ENCODE measurements at regions not wholly inside any gene's neighbourhood (a gene's known extent, or its start where the extent isn't known, plus 50 kb on each side); places are given as distances from the start of the nearest gene placed in this dataset.
A peak's percentile ranks its signal among the peaks of the same experiment; 100 is the strongest.
"Not testable (repeated sequence)": the region's sequence is repeated elsewhere in the genome, so short reads cannot be mapped to it uniquely, and the experiment has no call there.

DNA sequence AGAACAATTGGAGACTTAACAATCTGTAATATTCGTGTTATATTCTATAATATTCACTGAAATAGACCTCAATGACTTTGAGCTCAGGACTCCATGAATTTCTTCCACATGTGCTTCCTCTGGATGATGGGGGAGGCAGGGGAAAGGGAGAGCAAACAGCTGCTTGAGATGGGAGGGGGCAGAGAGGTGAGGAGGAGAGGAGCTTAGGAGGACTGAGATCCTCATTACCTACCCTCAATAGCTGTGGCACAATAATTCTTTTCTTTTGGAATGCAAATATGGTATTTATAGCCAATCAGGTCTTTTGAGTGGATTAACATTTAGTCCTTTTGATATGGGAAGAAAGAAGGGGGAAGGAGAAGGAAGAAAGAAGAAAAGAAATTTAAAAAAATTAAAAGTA lies 64.1 kb upstream of the ZNF217 start:
- WGBS, 10 experiments = 0 to 67% (median 30%) methylated on average over 1 of the region's 1 CpG; no CpG with 5 or more reads in 2 of the 10 experiments
- no peak overlapping the region for H3K27ac ChIP-seq
- no peak overlapping the region for H3K4me3 ChIP-seq
- ATAC-seq (replicated peaks in 6 of 8) = no peak
- in situ Hi-C loops (cut with MboI; ENCODE audit: low pct_unique_long_range_greater_than_20kb in 2 of 9, low sequenced_read_pairs in 9 of 9, unreplicated experiment in 9 of 9) = no loop called here
- H3K4me1 ChIP-seq (replicated peaks in 1 of 2) = peaks cover 4 to 6% of the 10 kb centered on the region in 2 donors

DNA sequence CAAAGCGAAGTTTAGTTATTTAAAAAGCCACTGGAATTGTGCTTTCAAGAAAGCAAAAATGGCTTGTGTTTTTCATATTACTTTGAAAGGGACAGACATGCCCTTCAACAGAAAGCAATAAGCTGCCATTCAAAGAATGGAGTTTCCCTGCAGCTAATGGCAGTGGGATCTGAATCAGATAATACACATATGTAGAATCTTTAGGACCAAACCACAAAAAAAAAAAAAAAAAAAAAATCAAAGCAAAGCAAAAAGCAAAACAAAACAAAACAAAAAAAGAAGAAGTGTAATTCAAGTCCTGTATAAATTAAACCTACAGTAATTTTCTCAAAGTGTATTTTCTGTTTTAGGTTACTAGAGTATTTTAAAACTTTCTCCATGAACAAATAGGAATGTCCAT lies 63.6 kb upstream of the ZNF217 start:
- Histone ChIP-seq H3K27ac (no peak overlapping the region), H3K4me3 (no peak overlapping the region), H3K4me1 (replicated peaks in 1 of 2) (peaks cover 9 to 11% of the 10 kb centered on the region in 2 donors)
- ATAC-seq (replicated peaks in 6 of 8) = no peak
- in situ Hi-C loops (cut with MboI; ENCODE audit: low pct_unique_long_range_greater_than_20kb in 2 of 9, low sequenced_read_pairs in 9 of 9, unreplicated experiment in 9 of 9) = no loop called here
- WGBS, 10 experiments = 67 to 100% (median 80%) methylated on average over 1 of the region's 1 CpG; no CpG with 5 or more reads in 1 of the 10 experiments

DNA sequence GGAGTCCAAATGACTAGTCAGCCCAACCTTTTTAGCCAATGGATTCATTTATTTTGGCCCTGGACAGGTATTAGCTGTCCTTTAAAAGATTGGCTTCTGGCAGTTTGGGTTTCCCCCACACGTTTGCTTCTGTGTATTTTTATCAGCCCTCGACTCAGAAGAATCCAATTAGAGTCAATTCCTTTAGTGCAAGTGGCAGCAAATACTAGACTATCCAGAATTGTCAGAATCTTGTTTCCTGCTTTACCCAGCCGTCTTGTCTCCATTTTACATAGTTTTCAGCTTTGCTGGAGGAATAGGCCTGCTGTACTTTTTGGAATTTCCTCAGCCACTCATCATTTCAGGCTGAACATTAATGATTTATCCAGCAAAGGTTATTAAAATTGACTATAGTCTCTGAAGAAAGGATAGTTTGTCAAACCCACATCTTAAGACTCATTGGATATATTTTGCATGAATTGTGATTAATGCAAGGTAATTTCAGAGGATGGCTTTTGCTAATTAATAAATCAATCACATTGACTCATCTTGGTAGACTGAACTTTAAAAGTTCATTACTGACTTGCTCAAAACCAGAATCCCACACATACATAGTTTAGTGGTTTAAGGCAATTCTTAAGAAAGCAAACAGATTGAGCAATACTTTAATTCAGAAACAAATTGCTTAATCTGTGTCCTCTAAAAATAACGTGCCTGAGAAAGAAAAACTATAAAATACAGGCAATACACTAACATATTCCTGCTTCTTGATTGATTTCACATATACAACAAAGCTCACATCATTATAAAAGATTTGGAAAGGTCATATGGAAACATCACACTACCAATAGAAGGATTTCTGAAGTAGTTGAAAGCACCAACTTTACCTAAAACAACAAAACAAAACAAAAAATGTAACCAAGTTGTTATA lies 62.9 kb upstream of the ZNF217 start:
- ATAC-seq (replicated peaks in 6 of 8) = no peak
- Histone ChIP-seq H3K4me1 (replicated peaks in 1 of 2) (peaks cover 12 to 14% of the 10 kb centered on the region in 2 donors), H3K4me3 (no peak overlapping the region), H3K27ac (no peak overlapping the region)
- WGBS, 10 experiments = 13 to 82% (median 55%) methylated on average over 1 to 4 of the region's 4 CpGs; no CpG with 5 or more reads in 1 of the 10 experiments
- in situ Hi-C loops (cut with MboI; ENCODE audit: low pct_unique_long_range_greater_than_20kb in 2 of 9, low sequenced_read_pairs in 9 of 9, unreplicated experiment in 9 of 9) = no loop called here

DNA sequence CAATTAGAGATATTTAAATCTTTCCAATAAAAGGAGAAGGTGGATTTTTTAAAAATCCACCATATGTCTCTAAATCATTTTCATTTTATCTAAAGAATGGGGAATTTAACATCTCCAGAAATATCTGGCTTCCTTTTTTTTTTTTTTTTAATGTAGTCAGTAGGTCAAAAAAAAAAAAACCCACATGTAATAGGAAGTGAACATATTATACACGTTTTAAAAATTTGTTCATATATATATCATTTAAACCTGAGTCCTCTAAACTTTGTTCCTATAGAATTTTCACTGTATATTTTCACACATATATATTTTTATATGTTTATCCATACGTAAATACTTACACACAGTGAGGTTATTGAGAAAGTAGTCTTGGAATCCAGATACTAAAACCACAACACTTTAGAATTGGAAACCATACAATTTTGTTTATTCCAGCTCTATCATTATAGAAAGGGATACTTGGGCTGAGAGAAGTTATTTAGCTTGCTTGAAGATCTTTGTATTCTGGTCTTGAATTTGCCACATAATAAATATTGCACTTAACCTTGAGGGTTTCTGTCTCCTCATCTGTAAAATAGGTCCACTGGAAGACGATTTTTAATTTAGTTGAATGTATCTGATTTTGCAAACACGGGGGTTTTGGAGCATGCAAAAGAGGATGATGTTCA lies 62.1 kb upstream of the ZNF217 start:
- ATAC-seq (replicated peaks in 6 of 8) = no peak
- in situ Hi-C loops (cut with MboI; ENCODE audit: low pct_unique_long_range_greater_than_20kb in 2 of 9, low sequenced_read_pairs in 9 of 9, unreplicated experiment in 9 of 9) = no loop called here
- H3K4me1 ChIP-seq (replicated peaks in 1 of 2) = peaks cover 12 to 14% of the 10 kb centered on the region in 2 donors
- no peak overlapping the region for H3K4me3 ChIP-seq
- 44 to 86% (median 80%) methylated on average over 1 to 4 of the region's 4 CpGs for WGBS, 10 experiments
- no peak overlapping the region for H3K27ac ChIP-seq

DNA sequence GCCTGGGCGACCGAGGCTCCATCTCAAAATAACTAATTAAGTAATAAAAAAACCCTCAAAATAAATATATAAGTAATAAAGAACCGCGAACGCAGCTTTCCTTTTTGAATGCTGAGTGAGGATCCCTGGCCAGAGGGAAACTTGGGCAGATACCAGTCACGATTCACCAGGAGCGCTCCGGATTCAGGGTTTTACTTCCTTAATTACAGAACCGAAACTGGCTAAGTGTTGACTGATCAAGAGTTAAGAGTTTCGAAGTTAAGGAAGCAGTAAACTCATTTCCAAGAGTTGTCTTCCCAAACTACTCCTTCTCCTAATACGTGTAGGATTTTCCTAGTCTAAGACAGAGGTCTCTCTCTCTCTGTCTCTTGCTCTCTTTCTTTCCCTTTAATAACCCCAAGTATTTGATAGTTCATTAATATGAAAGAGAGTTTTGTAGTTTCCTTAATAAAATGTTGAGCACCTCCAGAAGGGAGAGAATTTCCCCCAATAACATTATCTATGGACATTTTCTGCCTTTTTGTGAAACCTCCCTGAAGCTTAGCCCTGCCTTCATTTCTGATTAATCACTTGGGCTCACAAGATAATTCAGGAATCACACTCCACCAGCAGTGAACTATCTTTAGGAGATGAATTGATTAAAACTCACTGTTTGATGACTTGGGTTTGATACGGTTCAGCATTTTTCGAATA lies 61.4 kb upstream of the ZNF217 start:
- no peak overlapping the region for H3K4me3 ChIP-seq
- ATAC-seq (replicated peaks in 6 of 8) = no peak
- H3K27ac ChIP-seq = no peak overlapping the region
- WGBS, 10 experiments = 62 to 96% (median 86%) methylated on average over 2 to 13 of the region's 13 CpGs
- peaks cover 12 to 14% of the 10 kb centered on the region in 2 donors for H3K4me1 ChIP-seq (replicated peaks in 1 of 2)
- in situ Hi-C loops (cut with MboI; ENCODE audit: low pct_unique_long_range_greater_than_20kb in 2 of 9, low sequenced_read_pairs in 9 of 9, unreplicated experiment in 9 of 9) = no loop called here

DNA sequence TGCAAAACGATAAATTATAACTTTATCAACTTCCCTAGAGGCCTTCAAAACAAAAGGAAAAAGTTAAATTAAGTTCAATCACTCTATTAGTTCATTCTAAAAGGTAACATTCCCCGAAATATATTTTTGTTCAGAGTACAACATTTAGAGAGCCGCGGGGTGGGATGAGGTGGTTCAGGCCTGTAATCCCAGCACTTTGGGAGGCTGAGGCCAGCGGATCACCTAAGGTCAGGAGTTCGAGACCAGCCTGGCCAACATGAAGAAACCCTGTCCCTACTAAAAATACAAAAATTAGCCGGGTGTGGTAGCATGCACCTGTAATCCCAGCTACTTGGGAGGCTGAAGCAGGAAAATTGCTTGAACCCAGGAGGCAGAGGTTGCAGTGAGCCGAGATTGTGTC lies 60.9 kb upstream of the ZNF217 start:
- H3K27ac ChIP-seq; in situ Hi-C loops (cut with MboI; ENCODE audit: low pct_unique_long_range_greater_than_20kb in 2 of 9, low sequenced_read_pairs in 9 of 9, unreplicated experiment in 9 of 9); H3K4me3 ChIP-seq; ATAC-seq (replicated peaks in 6 of 8): not testable (repeated sequence)
- WGBS, 10 experiments = 85 to 100% (median 94%) methylated on average over 3 to 8 of the region's 8 CpGs; no CpG with 5 or more reads in 1 of the 10 experiments
- H3K4me1 ChIP-seq (replicated peaks in 1 of 2) = peaks cover 12 to 14% of the 10 kb centered on the region in 2 donors

DNA sequence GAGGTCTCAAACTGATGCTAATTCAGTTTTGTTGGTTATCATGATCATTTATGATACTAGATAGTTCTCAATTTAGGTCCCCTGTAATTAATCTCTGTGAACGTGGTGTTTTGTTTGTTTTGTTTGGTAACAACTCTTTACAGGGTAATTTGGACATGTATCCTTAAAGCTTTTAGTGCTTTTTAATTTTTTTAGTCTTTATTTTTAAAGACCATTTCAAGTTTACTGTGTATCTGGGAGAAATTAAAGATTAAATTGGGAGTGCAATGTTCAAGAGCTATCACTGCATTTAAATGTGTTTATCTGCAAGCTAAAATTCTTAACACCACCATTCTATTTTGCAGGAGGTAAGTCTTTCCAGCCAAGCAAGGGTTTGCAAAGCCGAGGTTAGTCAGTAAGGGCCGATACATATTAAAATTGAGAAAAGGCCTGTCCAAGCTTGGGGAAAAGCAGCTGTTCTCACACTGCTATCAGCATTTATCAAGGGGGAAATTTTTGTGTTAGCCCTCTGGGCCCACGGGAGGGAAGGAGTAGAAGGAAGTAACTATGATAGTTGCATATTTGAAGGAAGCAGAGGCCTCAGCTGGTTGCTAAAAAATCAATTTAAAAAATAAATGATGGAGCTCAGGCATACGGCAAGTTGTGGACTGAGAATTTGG lies 59.3 kb upstream of the ZNF217 start:
- 15 to 61% (median 57%) methylated on average over 1 to 4 of the region's 5 CpGs; no CpG with 5 or more reads in 2 of the 10 experiments for WGBS, 10 experiments
- in situ Hi-C loops (cut with MboI; ENCODE audit: low pct_unique_long_range_greater_than_20kb in 2 of 9, low sequenced_read_pairs in 9 of 9, unreplicated experiment in 9 of 9) = no loop called here
- ATAC-seq (replicated peaks in 6 of 8) = no peak
- no peak overlapping the region for H3K27ac ChIP-seq
- peaks cover 12 to 14% of the 10 kb centered on the region in 2 donors for H3K4me1 ChIP-seq (replicated peaks in 1 of 2)
- no peak overlapping the region for H3K4me3 ChIP-seq

DNA sequence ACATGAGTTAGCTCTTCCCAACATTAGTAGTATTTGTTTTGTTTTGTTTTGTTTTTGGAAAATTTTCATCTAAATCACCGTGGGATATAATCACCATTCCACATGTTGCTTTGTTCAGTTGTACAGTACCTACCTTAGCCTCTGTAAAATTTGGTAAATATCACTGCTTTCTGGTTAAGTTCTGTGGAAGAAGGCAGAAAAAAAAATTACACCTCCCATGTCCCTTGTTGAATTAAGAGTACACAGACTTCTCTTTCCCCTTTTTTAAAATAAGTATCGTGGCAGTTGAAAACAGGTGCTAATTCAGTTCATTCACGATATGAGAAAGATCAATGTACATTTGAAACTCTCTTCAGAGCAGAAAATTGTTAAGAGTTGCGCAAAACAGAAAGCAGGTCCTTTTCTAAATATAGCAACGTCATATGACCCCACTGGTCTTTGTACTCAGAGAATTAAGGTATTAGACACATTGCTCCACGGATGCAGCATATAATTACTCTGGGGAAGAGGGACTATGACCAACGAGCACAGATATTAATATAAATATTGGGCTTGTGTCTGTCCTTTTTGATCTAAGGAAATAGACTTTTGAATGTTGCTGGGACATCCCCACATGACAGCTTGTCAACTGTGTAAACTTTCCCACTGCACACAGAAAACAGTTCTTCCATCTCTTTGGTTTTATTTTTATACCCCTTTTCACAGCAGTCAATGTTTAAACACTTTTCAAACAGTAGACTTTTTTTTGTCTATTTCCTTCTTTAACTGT lies 58.6 kb upstream of the ZNF217 start:
- Histone ChIP-seq H3K4me3 (no peak overlapping the region), H3K4me1 (replicated peaks in 1 of 2) (peaks cover 12 to 14% of the 10 kb centered on the region in 2 donors), H3K27ac (no peak overlapping the region)
- WGBS, 10 experiments = 17 to 57% (median 46%) methylated on average over 1 to 7 of the region's 7 CpGs
- in situ Hi-C loops (cut with MboI; ENCODE audit: low pct_unique_long_range_greater_than_20kb in 2 of 9, low sequenced_read_pairs in 9 of 9, unreplicated experiment in 9 of 9) = no loop called here
- ATAC-seq (replicated peaks in 6 of 8) = peak in 5 of 8 experiments; percentile 56 to 87 (median 70)

DNA sequence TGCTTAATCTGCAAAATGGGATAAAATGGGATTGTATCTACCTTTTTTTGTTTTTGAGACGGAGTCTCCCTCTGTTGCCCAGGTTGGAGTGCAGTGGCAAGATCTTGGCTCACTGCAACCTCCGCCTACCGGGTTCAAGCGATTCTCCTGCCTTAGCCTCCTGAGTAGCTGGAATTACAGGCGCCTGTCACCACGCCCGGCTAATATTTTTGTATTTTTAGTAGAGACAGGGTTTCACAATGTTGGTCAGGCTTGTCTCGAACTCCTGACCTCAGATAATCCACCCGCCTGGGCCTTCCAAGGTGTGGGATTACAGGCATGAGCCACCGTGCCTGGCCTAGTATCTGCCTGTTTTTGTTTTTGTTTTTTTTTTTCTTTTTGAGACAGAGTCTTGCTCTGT lies 55.9 kb upstream of the ZNF217 start:
- ATAC-seq (replicated peaks in 6 of 8); in situ Hi-C loops (cut with MboI; ENCODE audit: low pct_unique_long_range_greater_than_20kb in 2 of 9, low sequenced_read_pairs in 9 of 9, unreplicated experiment in 9 of 9); H3K27ac ChIP-seq; H3K4me3 ChIP-seq: not testable (repeated sequence)
- H3K4me1 ChIP-seq (replicated peaks in 1 of 2) = peaks cover 10 to 12% of the 10 kb centered on the region in 2 donors
- WGBS, 10 experiments = 87 to 100% (median 94%) methylated on average over 1 to 9 of the region's 10 CpGs; no CpG with 5 or more reads in 4 of the 10 experiments

DNA sequence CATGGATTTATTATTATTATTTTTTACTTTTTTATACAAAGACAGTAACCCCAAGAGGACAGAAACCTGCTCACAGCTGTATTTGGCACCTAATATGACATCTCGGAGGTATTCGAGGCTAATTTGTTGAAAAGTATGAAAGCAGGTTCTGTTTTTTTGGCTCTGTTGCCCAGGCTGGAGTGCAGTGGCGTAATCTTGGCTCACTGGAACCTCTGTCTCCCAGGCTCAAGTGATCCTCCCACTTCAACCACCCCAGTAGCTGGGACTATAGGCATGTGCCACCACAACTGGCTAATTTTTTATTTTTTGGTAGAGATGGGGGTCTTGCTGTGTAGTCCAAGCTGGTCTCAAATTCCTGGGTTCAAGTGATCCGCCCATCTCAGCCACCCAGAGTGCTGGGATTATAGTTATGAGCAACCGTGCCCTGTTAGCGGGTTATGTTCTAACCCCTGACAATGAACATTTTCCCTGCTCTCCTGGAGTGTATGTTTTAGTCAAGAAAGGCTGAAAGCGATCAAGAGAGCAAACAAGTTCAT lies 53.7 kb upstream of the ZNF217 start:
- no peak overlapping the region for H3K27ac ChIP-seq
- no peak for ATAC-seq (replicated peaks in 6 of 8)
- 75 to 100% (median 94%) methylated on average over 1 to 7 of the region's 7 CpGs; no CpG with 5 or more reads in 2 of the 10 experiments for WGBS, 10 experiments
- H3K4me1 ChIP-seq (replicated peaks in 1 of 2) = peaks cover 12 to 18% of the 10 kb centered on the region in 2 donors
- in situ Hi-C loops (cut with MboI; ENCODE audit: low pct_unique_long_range_greater_than_20kb in 2 of 9, low sequenced_read_pairs in 9 of 9, unreplicated experiment in 9 of 9) = no loop called here
- no peak overlapping the region for H3K4me3 ChIP-seq

DNA sequence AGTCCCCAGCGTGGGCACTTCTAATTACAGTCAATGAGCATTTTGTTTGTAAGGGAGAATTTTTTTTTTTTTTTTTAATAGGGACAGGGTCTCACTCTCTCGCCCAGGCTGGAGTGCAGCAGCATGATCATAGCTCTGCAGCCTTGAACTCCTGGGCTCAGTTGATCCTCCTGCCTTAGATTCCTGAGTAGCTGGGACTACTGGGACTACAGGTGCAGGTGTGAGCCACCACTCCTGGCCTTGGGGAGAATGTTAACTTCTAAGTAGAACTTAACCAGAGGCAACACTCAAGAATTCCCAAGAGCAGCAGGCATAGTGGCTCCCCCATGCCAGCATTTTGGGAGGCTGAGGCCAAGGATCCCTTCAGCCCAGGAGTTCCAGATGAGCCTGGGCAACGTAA lies 52.9 kb upstream of the ZNF217 start:
- in situ Hi-C loops (cut with MboI; ENCODE audit: low pct_unique_long_range_greater_than_20kb in 2 of 9, low sequenced_read_pairs in 9 of 9, unreplicated experiment in 9 of 9) = no loop called here
- Histone ChIP-seq H3K4me1 (replicated peaks in 1 of 2) (peaks cover 12 to 14% of the 10 kb centered on the region in 2 donors), H3K4me3 (no peak overlapping the region), H3K27ac (no peak overlapping the region)
- no peak for ATAC-seq (replicated peaks in 6 of 8)
- WGBS, 10 experiments = 80 to 100% (median 89%) methylated on average over 1 to 3 of the region's 3 CpGs; no CpG with 5 or more reads in 3 of the 10 experiments

DNA sequence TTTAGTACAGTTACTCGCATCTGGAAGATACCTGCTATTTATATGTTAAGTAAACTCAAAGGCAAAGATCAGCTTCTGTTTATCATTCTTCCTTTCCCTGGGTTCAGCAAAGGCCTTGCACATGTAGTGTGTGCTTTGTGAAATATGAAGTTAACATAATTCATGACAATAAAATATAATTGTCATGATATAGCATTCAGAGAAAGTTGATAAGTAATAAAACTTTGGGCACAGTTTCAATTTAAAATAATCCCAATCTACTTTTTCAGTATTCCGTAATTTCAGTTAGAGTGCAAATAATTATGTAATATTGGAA lies 51.9 kb upstream of the ZNF217 start:
- Histone ChIP-seq H3K4me1 (replicated peaks in 1 of 2) (peaks cover 12 to 14% of the 10 kb centered on the region in 2 donors), H3K27ac (no peak overlapping the region), H3K4me3 (no peak overlapping the region)
- in situ Hi-C loops (cut with MboI; ENCODE audit: low pct_unique_long_range_greater_than_20kb in 2 of 9, low sequenced_read_pairs in 9 of 9, unreplicated experiment in 9 of 9) = no loop called here
- 79 to 100% (median 100%) methylated on average over 1 to 2 of the region's 2 CpGs; no CpG with 5 or more reads in 1 of the 10 experiments for WGBS, 10 experiments
- ATAC-seq (replicated peaks in 6 of 8) = no peak
